HepG2 (cell line): ENCODE measurements at regions not wholly inside any gene's neighbourhood (a gene's known extent, or its start where the extent isn't known, plus 50 kb on each side); places are given as distances from the start of the nearest gene placed in this dataset.

ENCODE experiments used
- ATAC-seq: fragments of 200-7000 bp; cut with Tn5 transposase; 3 replicates; pipeline ENCODE4 v1.9.1; 2020; ENCODE audit warnings: mild to moderate bottlenecking, moderate library complexity
- BruUV-seq: library from RNA; stranded (reverse); fragments of 400-500 nt; replicated peaks from 2 replicates; lab custom pipeline; 2021; lab: Mats Ljungman, UMichigan
- CTCF ChIA-PET: fragments of 300-600 bp; formaldehyde crosslinking; extraction: SDS; loops from one replicate; lab custom pipeline; 2021; ENCODE audit warnings: low total read pairs, inconsistent platforms, low intra/inter-chr PET ratio; lab: Yijun Ruan, JAX
- POLR2A ChIA-PET: fragments of 350-600 bp; sonication (Branson Sonifier 250); formaldehyde crosslinking; loops from one replicate; lab custom pipeline; 2020; ENCODE audit warnings: antibody characterized with exemption, inconsistent platforms; lab: Yijun Ruan, JAX
- DNase-seq: peaks from one replicate; pipeline ENCODE4 v3.0.0-alpha.2; 2015; ENCODE audit warnings: low spot score
- FAIRE-seq: peaks from 3 replicates; lab custom pipeline; 2011; peaks lifted over from hg19 to GRCh38; lab: Jason Lieb, UNC
- H2AFZ ChIP-seq: one replicate; pipeline ENCODE4 v1.6.1; 2011; ENCODE audit warnings: low read length, inconsistent platforms
- H3K27ac ChIP-seq: fragments of 300-600 bp; 3 replicates; pipeline ENCODE4 v1.8.0; 2011; ENCODE audit warnings: mixed run types, mild to moderate bottlenecking, mixed read lengths, low read length, inconsistent platforms; ENCODE audit not compliant: insufficient read depth; ENCODE audit errors: extremely low read length
- H3K27me3 ChIP-seq, 2 experiments: fragments of 200-600 bp in 1 of 2; 2 replicates in 1 of 2; 3 replicates in 1 of 2; pipeline versions ENCODE4 v1.6.0 to v1.8.0; 2011; ENCODE audit warnings: low read length in 2 of 2, mild to moderate bottlenecking in 2 of 2, moderate library complexity in 2 of 2, inconsistent platforms in 1 of 2; ENCODE audit not compliant: insufficient read depth in 2 of 2, control insufficient read depth in 1 of 2
- H3K36me3 ChIP-seq, 2 experiments: fragments of 200-600 bp in 1 of 2; replicated peaks in 1 of 2; 2 replicates in 1 of 2; 3 replicates in 1 of 2; pipeline versions ENCODE4 v1.5.1 to v1.8.0; 2011; ENCODE audit warnings: low read length in 2 of 2, inconsistent platforms in 1 of 2; ENCODE audit not compliant: insufficient read depth in 2 of 2, control insufficient read depth in 1 of 2
- H3K4me1 ChIP-seq: 2 replicates; pipeline ENCODE4 v1.5.1; 2012; ENCODE audit warnings: low read length, inconsistent platforms; ENCODE audit not compliant: insufficient read depth
- H3K4me2 ChIP-seq: 2 replicates; pipeline ENCODE4 v1.6.0; 2011; ENCODE audit warnings: low read depth, low read length, inconsistent platforms
- H3K4me3 ChIP-seq, 3 experiments: fragments of 200-600 bp in 1 of 3; sonication (generic), shearing (Covaris generic) in 1 of 3; replicated peaks in 1 of 3; 2 replicates each; pipeline ENCODE4 v1.5.1; 2011 to 2016; ENCODE audit warnings: low read length in 3 of 3, inconsistent platforms in 2 of 3, low read depth in 2 of 3, mild to moderate bottlenecking in 2 of 3, control low read depth in 1 of 3, mixed read lengths in 1 of 3; ENCODE audit not compliant: insufficient read depth in 1 of 3
- H3K79me2 ChIP-seq: one replicate; pipeline ENCODE4 v1.6.1; 2011; ENCODE audit warnings: low read length, inconsistent platforms; ENCODE audit not compliant: insufficient read depth
- H3K9ac ChIP-seq: 2 replicates; pipeline ENCODE4 v1.6.0; 2011; ENCODE audit warnings: mild to moderate bottlenecking, low read depth, low read length, inconsistent platforms; ENCODE audit not compliant: insufficient read depth
- H3K9me3 ChIP-seq: 2 replicates; pipeline ENCODE4 v1.5.1; 2012; ENCODE audit warnings: mild to moderate bottlenecking, low read length
- H4K20me1 ChIP-seq: 2 replicates; pipeline ENCODE4 v1.6.0; 2011; ENCODE audit warnings: inconsistent platforms, mild to moderate bottlenecking, low read length, moderate library complexity; ENCODE audit not compliant: insufficient read depth
- DRAP1 ChIP-seq: IDR thresholded peaks from 2 replicates; pipeline ENCODE4 v1.6.1; 2016; ENCODE audit warnings: missing genetic modification reagents, missing compliant biosample characterization
- ESRRA ChIP-seq: sonication (generic); formaldehyde crosslinking; IDR thresholded peaks from 2 replicates; pipeline ENCODE4 v1.5.1; 2020; ENCODE audit warnings: mild to moderate bottlenecking, low read depth, missing genetic modification reagents
- FOXK2 ChIP-seq: fragments of 450-650 bp; IDR thresholded peaks from 2 replicates; pipeline ENCODE4 v1.6.1; 2016
- GLI4 ChIP-seq: sonication (generic); formaldehyde crosslinking; IDR thresholded peaks from 2 replicates; pipeline ENCODE4 v1.5.1; 2020; ENCODE audit warnings: missing genetic modification reagents, mild to moderate bottlenecking, moderate library complexity, borderline replicate concordance
- IRX3 ChIP-seq: sonication (generic); formaldehyde crosslinking; IDR thresholded peaks from 2 replicates; pipeline ENCODE4 v1.8.1; 2023; ENCODE audit warnings: mild to moderate bottlenecking, low read depth, missing genetic modification reagents, borderline replicate concordance
- MAF1 ChIP-seq: sonication (generic); formaldehyde crosslinking; IDR thresholded peaks from 2 replicates; pipeline ENCODE4 v1.5.0; 2020; ENCODE audit warnings: missing genetic modification reagents, borderline replicate concordance
- MEF2D ChIP-seq: sonication (generic); formaldehyde crosslinking; IDR thresholded peaks from 2 replicates; pipeline ENCODE4 v1.5.1; 2020; ENCODE audit warnings: mild to moderate bottlenecking, missing genetic modification reagents
- MTERF4 ChIP-seq: sonication (generic); formaldehyde crosslinking; IDR thresholded peaks from 2 replicates; pipeline ENCODE4 v1.8.0; 2023; ENCODE audit warnings: mild to moderate bottlenecking, missing genetic modification reagents
- PCBP1 ChIP-seq: fragments of 200-400 bp; formaldehyde crosslinking; IDR thresholded peaks from 2 replicates; pipeline ENCODE4 v1.6.1; 2017; ENCODE audit warnings: mild to moderate bottlenecking, low read depth, low read length, borderline replicate concordance
- PHF21A ChIP-seq: sonication (generic); formaldehyde crosslinking; IDR thresholded peaks from 2 replicates; pipeline ENCODE4 v1.5.0; 2020; ENCODE audit warnings: mild to moderate bottlenecking, missing genetic modification reagents
- ZNF280B ChIP-seq: sonication (generic); formaldehyde crosslinking; IDR thresholded peaks from 2 replicates; pipeline ENCODE4 v1.5.0; 2020; ENCODE audit warnings: missing genetic modification reagents, mild to moderate bottlenecking, borderline replicate concordance
- ZNF451 ChIP-seq: sonication (generic); formaldehyde crosslinking; IDR thresholded peaks from 2 replicates; pipeline ENCODE4 v1.5.0; 2020; ENCODE audit warnings: mild to moderate bottlenecking, missing genetic modification reagents
- ZNF577 ChIP-seq: sonication (generic); formaldehyde crosslinking; IDR thresholded peaks from 2 replicates; pipeline ENCODE4 v1.4.0; 2020; ENCODE audit warnings: mild to moderate bottlenecking, low read depth, missing genetic modification reagents, borderline replicate concordance
- ZNF768 ChIP-seq: sonication (generic); formaldehyde crosslinking; IDR thresholded peaks from 2 replicates; pipeline ENCODE4 v1.4.0; 2020; ENCODE audit warnings: missing genetic modification reagents
- WGBS: methylation state at CpG from one replicate; pipeline ENCODE4 v1.1.6; 2017; ENCODE audit warnings: low lambda C conversion rate; 5-methylcytosine and 5-hydroxymethylcytosine counted together
- in situ Hi-C: cut with HindIII; loops from 2 replicates; pipeline ENCODE4 v1.10.0; 2017; ENCODE audit warnings: low pct_unique_long_range_greater_than_20kb; ENCODE audit not compliant: extremely low pct_ligation_motif_present
- intact Hi-C: fragments of 100-400 bp; cut with micrococcal nuclease; formaldehyde crosslinking; loops from one replicate; pipeline ENCODE4 v1.10.0; 2022; ENCODE audit not compliant: unreplicated experiment

GRCh38 chr3:150273396-150273795 lies 134.7 kb upstream of the TSC22D2 start:
- Histone ChIP-seq H3K9ac (no peak overlapping the region), H3K27me3 (no peaks in the 10 kb centered on the region), H3K4me1 (peaks cover 11% of the 10 kb centered on the region), H3K4me2 (no peak overlapping the region), H3K9me3 (no peaks in the 10 kb centered on the region), H2AFZ (no peak overlapping the region), H3K4me3 (no peak overlapping the region), H4K20me1 (no peaks in the 10 kb centered on the region), H3K27ac (no peak overlapping the region), H3K36me3 (no peaks in the 10 kb centered on the region), H3K79me2 (no peaks in the 10 kb centered on the region)
- FAIRE-seq (no peak), ATAC-seq (no peak), DNase-seq (no peak)
- no TSS peak for BruUV-seq
- ChIA-PET CTCF (no interaction called here), POLR2A (no interaction called here)
- TF ChIP-seq FOXK2 (no peak), MEF2D (CRISPR knock-in tag) (no peak), DRAP1 (no peak), IRX3 (no peak), PHF21A (CRISPR knock-in tag) (no peak), ZNF451 (CRISPR knock-in tag) (no peak), GLI4 (CRISPR knock-in tag) (no peak), ZNF768 (CRISPR knock-in tag) (no peak), PCBP1 (no peak), ZNF577 (CRISPR knock-in tag) (no peak), MAF1 (CRISPR knock-in tag) (no peak), ESRRA (no peak)
- intact Hi-C loops (no loop called here), in situ Hi-C loops (no loop called here)
- 22% methylated on average over 2 of the region's 2 CpGs for WGBS

- no peak overlapping the region for H3K27ac ChIP-seq
- no peaks in the 10 kb centered on the region for H4K20me1 ChIP-seq
- no peak overlapping the region for H2AFZ ChIP-seq
- H3K4me1 ChIP-seq = peaks cover 17% of the 10 kb centered on the region
- H3K9ac ChIP-seq = no peak overlapping the region
- in situ Hi-C loops (no loop called here), intact Hi-C loops (no loop called here)
- DNase-seq (no peak), ATAC-seq (no peak), FAIRE-seq (no peak)
- no peak overlapping the region for H3K4me2 ChIP-seq
- H3K9me3 ChIP-seq = no peaks in the 10 kb centered on the region
- CTCF ChIA-PET = no interaction called here
- no peaks in the 10 kb centered on the region for H3K79me2 ChIP-seq
- no TSS peak for BruUV-seq
- no peaks in the 10 kb centered on the region for H3K27me3 ChIP-seq
- no peak overlapping the region for H3K4me3 ChIP-seq
- POLR2A ChIA-PET = no interaction called here
- no peaks in the 10 kb centered on the region for H3K36me3 ChIP-seq
- TF ChIP-seq ZNF280B (CRISPR knock-in tag) (no peak), MTERF4 (CRISPR knock-in tag) (no peak)
Measured at GRCh38 chr3:150271591-150271960, 136.5 kb upstream of the TSC22D2 start.
